ENCODE measurements at regions not wholly inside any gene's neighbourhood (a gene's known extent, or its start where the extent isn't known, plus 50 kb on each side); places are given as distances from the start of the nearest gene placed in this dataset.

- Histone ChIP-seq H3K27me3 (ENCODE audit: control insufficient read depth, low read length) (no peaks in the 10 kb centered on the region), H3K9me3 (ENCODE audit: control insufficient read depth, insufficient read depth, low read length) (peaks cover 24% of the 10 kb centered on the region; the same call in 1 of the 2 replicates), H3F3A (ENCODE audit: control insufficient read depth, insufficient read depth) (no peaks in the 10 kb centered on the region), H3K9me2 (replicated peaks; ENCODE audit: control insufficient read depth, low read length) (no peaks in the 10 kb centered on the region), H3K27ac (ENCODE audit: low read depth, low read length) (no peak overlapping the region), H3K4me2 (ENCODE audit: low read length) (no peak overlapping the region), H3K4me3 (ENCODE audit: low read length) (no peak overlapping the region), H4K20me1 (ENCODE audit: control insufficient read depth, insufficient read depth, low read depth, low read length) (no peaks in the 10 kb centered on the region), H3K4me1 (ENCODE audit: control insufficient read depth, low read length) (no peaks in the 10 kb centered on the region), H3K36me3 (ENCODE audit: control insufficient read depth, low read length) (no peaks in the 10 kb centered on the region), H3K79me2 (ENCODE audit: control insufficient read depth, low read length) (no peaks in the 10 kb centered on the region)
- TF ChIP-seq EZH2phosphoT487 (IDR thresholded peaks at IDR 0.05; ENCODE audit: borderline replicate concordance, low read length) (no peak), CTCF (IDR thresholded peaks at IDR 0.05; ENCODE audit: low read depth, low read length, poor library complexity, severe bottlenecking) (no peak)
Observed at GRCh38 chr1:217135987-217136894, 413.0 kb upstream of the ESRRG start.

- Histone ChIP-seq H3F3A (ENCODE audit: control insufficient read depth, insufficient read depth) (no peaks in the 10 kb centered on the region), H3K36me3 (ENCODE audit: control insufficient read depth, low read length) (no peaks in the 10 kb centered on the region), H3K4me1 (ENCODE audit: control insufficient read depth, low read length) (no peaks in the 10 kb centered on the region), H4K20me1 (ENCODE audit: control insufficient read depth, insufficient read depth, low read depth, low read length) (no peaks in the 10 kb centered on the region), H3K9me2 (replicated peaks; ENCODE audit: control insufficient read depth, low read length) (no peaks in the 10 kb centered on the region), H3K27ac (ENCODE audit: low read depth, low read length) (no peak overlapping the region), H3K27me3 (ENCODE audit: control insufficient read depth, low read length) (no peaks in the 10 kb centered on the region), H3K79me2 (ENCODE audit: control insufficient read depth, low read length) (no peaks in the 10 kb centered on the region), H3K4me2 (ENCODE audit: low read length) (no peak overlapping the region), H3K9me3 (ENCODE audit: control insufficient read depth, insufficient read depth, low read length) (peaks cover 24% of the 10 kb centered on the region; the same call in 1 of the 2 replicates), H3K4me3 (ENCODE audit: low read length) (no peak overlapping the region)
- TF ChIP-seq EZH2phosphoT487 (IDR thresholded peaks at IDR 0.05; ENCODE audit: borderline replicate concordance, low read length) (no peak), CTCF (IDR thresholded peaks at IDR 0.05; ENCODE audit: low read depth, low read length, poor library complexity, severe bottlenecking) (no peak)
Observed at GRCh38 chr1:217135569-217135915, 412.3 kb upstream of the ESRRG start.

- Histone ChIP-seq H3K4me1 (ENCODE audit: control insufficient read depth, low read length) (no peaks in the 10 kb centered on the region), H3K4me2 (ENCODE audit: low read length) (no peak overlapping the region), H3K79me2 (ENCODE audit: control insufficient read depth, low read length) (no peaks in the 10 kb centered on the region), H3K9me3 (ENCODE audit: control insufficient read depth, insufficient read depth, low read length) (peaks cover 21% of the 10 kb centered on the region; the same call in 1 of the 2 replicates), H3K36me3 (ENCODE audit: control insufficient read depth, low read length) (no peaks in the 10 kb centered on the region), H3K27me3 (ENCODE audit: control insufficient read depth, low read length) (no peaks in the 10 kb centered on the region), H3K9me2 (replicated peaks; ENCODE audit: control insufficient read depth, low read length) (no peaks in the 10 kb centered on the region), H4K20me1 (ENCODE audit: control insufficient read depth, insufficient read depth, low read depth, low read length) (no peaks in the 10 kb centered on the region), H3K27ac (ENCODE audit: low read depth, low read length) (no peak overlapping the region), H3K4me3 (ENCODE audit: low read length) (no peak overlapping the region), H3F3A (ENCODE audit: control insufficient read depth, insufficient read depth) (no peaks in the 10 kb centered on the region)
- no peak for TF ChIP-seq CTCF (IDR thresholded peaks at IDR 0.05; ENCODE audit: low read depth, low read length, poor library complexity, severe bottlenecking)
- no peak for TF ChIP-seq EZH2phosphoT487 (IDR thresholded peaks at IDR 0.05; ENCODE audit: borderline replicate concordance, low read length)
Observed at GRCh38 chr1:217134857-217135568, 411.8 kb upstream of the ESRRG start.

Measured in DOHH2 (cell line).